HG03135 (cell line): ENCODE measurements at regions not wholly inside any gene's neighbourhood (a gene's known extent, or its start where the extent isn't known, plus 50 kb on each side); places are given as distances from the start of the nearest gene placed in this dataset.

ENCODE experiments used
- ATAC-seq: cut with Tn5 transposase; IDR thresholded peaks from one replicate; pipeline ENCODE4 v1.9.1; 2021; ENCODE audit warnings: mild to moderate bottlenecking, moderate library complexity; ENCODE audit not compliant: unreplicated experiment

DNA sequence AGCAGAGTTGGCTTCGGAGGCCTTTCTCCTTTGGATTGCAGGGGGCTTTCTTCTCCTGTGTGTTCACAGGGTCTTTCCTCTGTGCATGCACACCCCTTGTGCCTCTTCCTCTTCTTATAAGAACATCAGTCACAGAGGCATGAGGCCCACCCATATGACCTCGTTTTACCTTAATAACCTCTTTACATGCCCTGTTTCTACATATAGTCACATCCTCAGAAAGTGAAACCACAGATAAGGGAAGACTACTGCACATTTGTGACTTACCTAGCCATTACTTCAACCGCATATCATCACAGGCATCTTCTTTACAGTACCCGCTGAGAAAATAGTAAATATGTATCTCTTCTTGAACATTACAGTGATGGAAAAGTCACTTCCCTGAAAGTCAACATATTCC is 204.9 kb upstream of the TARS1 start:
- ATAC-seq: no peak

DNA sequence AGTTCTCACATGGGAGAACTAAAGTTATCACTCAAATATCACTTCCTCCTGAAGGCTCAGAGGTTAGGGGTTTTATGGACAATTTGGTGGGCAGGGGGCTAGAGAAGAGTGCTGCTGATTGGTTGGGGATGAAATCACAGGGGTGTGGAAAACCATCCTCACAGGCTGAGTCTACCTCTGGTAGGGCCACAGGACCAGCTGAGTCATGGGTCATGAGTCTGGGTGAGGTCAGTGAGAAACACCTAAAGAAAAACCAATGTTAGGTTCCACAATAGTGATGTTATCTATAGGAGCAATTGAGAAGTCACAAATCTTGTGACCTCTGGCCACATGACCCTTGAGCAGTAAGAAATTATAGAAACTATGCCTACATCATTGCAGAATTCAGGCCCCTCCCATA is 203.3 kb upstream of the TARS1 start:
- ATAC-seq: no peak

DNA sequence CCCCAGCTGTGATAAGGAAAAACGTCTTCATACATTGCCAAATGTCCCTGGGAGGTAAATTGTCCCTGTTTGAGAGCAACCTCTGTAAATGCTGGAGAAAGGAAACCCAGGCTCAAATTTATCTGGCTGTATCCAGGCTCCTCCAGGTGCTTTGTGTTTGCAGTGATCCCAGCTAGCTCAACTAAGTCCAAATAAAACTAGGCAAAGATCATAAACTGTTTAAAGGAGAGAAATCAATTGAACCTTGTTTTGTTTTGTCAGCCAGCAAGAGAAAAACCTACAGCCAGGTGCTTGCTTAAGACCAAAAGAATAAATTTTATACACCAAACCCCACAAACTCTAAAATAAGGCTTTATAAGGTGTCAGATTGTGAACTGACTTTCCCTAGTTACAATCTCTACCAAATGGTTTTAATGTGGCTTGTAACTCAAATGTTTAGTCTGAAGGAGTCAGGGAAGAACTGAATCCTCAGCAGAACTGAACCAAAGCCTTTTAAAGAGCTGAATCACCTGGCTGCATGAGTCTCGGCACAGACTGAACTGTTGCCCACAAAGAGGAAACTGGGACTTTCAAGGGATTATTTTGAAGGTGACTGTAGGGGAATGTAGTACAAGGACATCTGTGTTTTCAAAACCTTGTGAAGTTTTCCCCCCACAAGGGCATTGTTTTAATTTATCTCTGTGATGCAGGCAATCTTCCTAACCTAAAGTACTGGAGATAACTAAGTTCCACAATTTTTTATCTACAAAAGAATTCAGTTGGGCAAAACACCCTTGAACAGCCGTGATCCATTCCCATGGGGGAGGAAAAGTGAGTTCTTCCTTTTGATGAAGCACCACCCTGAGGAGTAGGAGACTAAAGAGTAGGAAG is 201.7 kb upstream of the TARS1 start:
- ATAC-seq: no peak

DNA sequence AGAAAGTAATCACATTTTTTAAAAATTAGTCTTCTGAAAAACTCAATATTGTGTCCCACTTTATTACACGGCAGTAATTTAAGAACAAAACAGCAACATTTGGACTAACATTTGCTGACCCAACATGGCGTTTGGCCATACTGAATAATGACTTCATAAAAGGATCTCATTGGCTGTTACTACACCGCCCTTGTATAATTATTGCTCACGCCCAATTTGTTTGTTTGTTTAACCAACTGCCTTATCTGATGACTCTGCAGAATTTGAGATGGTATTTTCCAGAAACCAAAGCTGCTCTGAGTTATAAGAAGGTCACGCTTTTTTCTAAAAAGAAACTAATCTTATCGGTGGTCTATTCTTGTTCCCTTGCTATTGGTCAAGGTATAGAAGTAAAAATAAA is 200.2 kb upstream of the TARS1 start:
- no peak for ATAC-seq

DNA sequence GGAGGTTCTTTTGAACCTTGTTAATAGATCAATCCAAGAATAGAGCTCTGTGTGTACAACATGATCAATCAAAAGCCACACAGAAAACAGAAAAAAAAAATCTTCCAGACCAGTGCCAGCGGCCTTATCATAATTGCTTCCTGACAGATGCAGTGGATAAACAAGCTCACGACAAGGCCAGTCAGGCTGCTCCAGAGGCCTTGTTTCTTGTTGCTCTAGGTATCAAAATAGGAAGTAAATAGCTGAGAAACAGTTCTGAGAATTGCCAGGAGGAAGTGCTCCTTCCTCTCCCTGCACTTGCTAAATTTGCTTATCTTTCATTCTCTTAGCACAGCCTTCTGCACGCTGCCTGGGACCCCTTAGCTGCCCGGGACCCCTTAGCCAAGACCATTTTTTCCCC is 199.0 kb upstream of the TARS1 start:
- ATAC-seq: peak; percentile 71

DNA sequence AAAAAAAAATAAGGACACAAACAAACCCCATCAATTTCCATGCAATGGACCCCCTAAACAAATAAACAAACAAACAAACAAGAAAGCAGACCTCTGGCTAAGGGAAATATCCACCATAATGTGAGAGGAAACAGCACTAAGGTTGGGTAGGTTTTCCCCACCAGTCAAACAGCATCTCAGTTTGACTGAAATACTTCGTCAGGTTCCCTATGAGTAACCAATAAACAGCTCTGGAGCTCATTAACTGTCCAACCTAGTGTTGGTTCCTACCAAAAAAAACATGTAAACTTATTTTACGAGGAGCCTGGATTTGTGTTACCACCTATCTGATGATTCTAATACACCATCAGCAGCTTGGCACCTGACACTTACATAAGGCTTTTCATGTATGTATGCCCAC is 198.5 kb upstream of the TARS1 start:
- no peak for ATAC-seq

DNA sequence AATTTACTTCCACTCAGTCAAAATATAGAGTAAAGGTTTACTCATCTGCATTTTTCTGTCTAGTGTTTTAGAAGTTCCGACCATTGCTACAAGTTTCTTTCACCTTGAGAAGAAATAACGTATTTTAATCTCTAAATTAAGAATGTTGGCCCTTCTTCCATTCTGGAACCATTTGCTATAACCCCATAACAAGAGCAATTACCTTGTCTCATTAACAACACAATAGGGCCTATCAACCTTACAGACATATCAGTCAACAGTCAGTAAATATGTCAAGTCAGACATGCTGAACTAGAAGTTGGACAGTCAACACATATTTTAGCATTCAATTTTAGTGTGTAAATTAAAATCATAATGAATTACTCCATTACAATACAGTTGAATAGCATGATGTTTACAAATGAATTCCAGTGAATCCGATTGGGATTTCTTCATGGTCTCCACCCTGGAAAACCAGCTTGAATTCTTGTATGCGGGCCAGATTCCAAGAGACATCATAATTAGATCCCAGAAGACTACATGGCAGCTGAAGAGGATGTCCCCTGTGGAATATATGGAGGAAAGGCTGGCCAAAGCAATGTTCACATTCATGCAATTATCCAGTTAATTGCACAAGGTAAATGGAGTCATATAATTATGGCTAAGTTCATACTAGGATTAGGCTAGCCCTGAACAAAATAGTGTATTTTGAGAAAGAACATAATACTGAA is 196.2 kb upstream of the TARS1 start:
- ATAC-seq: no peak

DNA sequence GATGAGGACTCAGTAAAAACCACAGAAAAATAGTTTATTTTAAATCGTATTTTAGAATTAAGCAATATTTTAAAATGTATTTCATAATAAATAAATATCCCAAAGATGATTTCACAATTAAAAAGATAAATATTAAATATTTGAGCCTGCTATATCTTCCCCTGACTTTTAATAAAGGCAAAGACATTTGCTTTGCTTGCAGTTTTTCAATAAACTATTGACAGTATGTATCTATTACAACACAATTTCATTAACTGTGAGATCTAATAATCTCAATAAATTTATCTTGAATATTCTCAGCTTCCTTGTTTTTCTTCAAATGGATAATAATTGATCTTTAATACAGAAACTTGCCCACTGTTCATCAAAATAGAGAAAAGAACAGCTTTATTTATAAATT is 186.2 kb upstream of the TARS1 start:
- ATAC-seq: no peak

DNA sequence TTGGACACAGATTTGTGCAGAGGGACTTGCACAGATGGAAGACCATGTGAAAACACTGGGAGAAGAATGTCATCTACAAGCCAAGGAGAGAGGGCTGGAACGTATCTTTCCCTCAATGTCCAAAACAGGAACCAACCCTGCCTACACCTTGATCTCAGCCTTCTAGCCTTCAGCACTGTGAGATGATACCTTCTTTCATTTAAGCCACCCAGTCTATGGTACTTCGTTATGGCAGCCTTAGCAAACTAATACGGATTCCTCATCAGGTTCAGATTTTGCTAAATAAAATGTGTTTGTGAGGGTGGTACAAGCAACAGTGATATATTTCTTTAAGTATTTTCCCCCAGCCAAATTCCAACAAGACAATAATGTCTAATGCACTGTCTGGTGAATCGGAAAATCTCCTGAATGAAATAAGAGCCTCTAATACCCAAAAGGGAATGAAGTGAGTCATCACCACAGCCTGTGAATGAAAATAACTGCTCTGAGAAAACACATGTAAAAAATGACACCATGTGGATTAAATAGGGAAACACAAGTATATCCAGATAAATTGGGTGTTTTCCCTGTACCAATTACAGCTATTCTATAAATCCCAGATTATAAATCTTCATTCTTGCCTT is 182.8 kb upstream of the TARS1 start:
- no peak for ATAC-seq

DNA sequence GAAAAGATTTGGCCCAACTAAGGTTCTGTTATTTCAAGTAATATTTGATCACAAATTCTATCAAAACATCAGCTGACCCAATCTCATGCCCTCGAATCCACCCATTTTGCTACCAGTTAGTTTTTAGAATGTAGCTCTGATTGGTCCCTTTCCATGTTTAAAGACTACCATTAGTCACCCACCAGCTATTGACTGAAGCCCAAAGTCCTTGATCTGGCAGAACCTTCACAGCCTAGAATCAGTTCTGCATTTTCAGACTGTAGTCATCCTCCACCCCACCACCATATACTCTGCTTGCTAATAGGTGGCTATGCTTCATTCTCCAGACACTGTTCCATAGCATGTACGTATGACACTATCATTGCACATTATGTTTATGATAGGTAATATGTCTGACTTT is 182.2 kb upstream of the TARS1 start:
- ATAC-seq: no peak

DNA sequence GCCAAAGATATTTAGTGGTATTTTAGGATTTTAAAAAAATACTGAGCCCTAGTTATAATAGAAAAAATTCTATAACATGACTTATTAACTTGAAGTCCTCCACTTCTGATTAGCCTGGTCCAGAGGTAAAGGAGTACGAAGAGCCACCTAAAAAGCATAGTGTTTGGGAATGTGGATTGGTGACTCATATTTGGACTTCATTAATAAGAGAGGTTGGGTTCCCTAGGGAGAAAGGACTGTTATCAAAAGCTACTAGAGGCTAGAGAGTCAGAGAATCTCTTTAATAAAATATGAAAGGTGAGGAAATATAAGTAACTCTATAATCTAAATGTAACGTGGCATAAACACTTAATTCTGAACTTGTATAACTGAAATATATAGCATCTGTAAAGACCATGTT is 180.7 kb upstream of the TARS1 start:
- ATAC-seq: no peak

DNA sequence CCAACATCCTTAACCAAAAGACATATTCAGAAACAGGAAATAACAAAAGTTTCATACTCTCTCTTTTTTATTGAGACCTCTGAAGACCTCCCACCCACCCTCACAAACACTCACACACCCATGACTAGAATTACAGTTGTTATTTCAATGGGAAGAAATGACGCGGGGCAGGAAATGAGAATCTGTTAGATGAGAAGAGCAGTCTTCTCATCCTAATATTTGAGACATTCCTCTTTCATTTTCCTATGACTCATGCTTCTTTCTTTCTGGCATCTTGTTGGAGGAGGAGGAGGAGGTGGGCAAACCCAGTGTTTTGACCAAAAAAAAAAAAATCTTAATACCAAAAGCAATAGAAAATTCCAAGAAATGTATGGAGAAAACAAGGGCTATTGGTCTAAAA is 179.5 kb upstream of the TARS1 start:
- no peak for ATAC-seq

DNA sequence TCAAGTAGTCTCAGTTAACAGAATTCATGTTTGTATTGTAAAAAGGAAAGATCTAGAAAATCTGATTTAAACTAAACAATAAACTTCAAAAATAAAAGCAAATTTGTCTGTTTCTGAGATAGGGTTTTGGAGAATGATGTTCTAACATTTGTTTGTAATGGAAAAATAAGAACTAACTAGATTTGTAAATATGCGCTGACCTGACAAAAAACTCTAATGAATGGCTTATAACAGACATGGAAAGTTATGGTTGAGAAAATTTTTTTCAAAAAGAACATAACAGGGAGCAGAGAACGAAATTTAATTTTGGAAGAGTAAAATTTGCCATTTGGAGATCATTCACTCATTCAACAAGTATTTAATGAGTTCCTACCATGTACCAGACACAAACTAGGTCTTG is 179.0 kb upstream of the TARS1 start:
- ATAC-seq: no peak

DNA sequence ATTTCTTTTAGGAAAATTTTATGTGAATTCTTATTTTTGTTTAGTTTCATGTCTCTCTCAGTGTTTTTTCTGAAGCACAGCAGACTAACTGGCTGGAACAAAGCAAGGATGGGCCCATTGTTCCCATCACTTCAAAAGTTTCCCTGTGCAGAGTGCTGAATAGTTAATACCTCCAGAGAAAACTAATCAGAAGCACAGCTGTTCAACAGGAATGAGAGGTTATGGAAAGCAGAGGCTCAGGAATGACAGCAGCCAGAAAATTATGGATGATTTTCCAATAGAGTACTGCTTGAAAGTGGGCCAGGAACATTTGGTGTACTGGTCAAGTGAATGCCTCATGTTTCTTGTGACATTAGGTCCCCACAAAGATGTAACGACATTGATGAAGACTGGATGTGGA is 173.0 kb upstream of the TARS1 start:
- no peak for ATAC-seq

DNA sequence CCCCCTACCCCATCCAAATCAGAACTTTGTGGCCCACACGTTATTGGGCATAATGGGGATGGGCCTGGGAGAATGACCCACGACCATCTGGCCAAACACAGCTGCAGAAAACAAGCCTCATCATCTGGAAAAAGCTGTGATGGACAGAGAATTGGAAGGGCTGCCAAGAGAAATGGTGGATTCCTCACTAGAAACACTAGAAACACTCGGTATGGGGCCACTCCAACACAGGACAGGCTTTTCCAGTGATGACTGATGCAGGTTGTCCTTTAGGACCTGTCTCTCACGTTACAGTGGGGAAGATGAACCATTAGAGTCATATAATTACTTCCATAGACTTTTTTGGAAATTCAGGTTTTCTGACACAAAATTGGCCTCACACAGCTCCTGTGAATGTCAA is 172.4 kb upstream of the TARS1 start:
- no peak for ATAC-seq

DNA sequence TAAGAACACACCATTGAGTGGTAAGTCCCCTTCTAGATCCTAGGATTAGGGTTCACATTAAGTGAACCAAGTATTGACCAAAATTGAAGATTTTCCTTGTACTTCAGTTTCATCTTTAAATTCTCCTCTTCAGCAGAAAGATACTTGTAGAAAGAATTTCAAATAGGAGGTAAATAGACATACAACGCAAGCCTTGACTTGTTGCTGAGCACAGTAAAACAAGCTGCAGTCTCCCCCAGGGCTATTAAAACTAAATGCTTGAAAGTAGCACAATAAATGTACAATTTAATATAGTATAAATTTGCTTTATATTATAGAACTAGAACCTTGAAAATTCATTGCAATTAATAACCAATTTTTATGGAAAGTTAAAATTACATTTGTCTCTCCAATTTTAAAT is 170.1 kb upstream of the TARS1 start:
- ATAC-seq: no peak

DNA sequence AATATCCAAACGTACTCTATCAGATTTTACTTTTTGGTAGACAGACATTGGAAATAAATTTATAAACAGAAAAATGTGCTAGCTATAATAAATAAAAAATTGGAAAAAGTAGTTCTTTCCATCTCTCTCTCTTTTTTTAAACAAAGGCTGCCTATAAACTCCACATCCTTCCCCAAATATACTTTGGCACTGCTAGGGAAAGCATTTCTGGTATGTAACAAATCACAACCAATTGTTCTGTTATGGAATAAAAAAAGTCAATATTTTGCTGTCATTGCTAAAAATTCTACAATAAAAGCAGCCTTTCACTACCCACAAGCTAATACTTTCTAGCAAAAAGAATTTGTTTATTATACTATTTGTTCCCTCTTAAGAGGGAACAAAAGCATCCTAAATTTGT is 169.2 kb upstream of the TARS1 start:
- ATAC-seq: no peak

DNA sequence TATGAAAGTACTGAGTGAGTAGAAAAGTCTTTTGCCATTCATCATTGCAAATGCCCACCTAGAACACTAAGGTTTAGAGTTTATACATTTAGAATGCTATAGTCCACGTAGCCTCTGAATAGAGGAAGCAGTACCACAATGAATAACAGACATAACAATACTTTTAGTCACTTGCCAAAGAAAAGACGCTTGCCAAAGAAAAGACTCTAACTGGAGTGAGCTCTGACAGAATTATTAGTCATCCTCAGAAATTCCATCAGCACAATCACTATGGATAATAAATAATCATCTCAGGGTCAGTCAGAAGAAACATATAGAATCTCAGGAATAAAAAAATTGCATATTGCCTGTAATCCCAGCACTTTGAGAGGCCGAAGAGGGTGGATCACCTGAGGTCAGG is 168.5 kb upstream of the TARS1 start:
- no peak for ATAC-seq

DNA sequence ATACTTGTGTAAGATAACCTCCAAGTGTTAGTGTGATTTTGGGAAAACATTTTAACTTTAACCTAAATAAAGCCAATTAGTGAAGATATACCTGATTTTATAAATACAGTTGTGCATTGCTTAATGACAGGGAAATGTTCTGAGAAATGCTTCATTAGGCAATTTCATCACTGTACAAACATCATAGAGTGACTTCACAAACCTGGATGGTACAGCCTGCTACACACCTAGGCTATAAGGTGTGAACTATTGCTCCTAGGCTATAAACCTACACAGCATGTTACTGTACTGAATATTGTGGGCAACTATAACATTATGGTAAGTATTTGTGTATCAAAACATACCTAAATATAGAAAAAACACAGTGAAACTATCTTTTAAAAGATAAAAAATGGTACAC is 166.8 kb upstream of the TARS1 start:
- no peak for ATAC-seq

DNA sequence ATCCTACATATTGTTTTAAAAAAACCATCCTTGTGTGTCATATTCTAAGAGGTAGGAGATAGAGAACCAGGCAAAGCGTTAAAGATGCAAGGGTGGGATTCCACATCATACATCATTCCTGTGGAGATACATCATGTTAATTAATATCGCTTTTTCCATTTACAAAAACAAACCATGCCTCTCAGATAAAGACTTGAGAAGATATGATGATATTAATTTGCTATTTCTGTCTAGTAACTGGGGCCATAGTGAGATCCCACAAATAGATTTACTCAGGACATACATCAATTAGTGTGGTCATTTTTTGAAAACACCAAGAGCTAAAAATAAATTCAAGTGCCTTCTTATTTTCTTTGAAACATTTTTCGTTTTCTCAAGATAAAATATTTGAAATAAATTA is 165.4 kb upstream of the TARS1 start:
- no peak for ATAC-seq

DNA sequence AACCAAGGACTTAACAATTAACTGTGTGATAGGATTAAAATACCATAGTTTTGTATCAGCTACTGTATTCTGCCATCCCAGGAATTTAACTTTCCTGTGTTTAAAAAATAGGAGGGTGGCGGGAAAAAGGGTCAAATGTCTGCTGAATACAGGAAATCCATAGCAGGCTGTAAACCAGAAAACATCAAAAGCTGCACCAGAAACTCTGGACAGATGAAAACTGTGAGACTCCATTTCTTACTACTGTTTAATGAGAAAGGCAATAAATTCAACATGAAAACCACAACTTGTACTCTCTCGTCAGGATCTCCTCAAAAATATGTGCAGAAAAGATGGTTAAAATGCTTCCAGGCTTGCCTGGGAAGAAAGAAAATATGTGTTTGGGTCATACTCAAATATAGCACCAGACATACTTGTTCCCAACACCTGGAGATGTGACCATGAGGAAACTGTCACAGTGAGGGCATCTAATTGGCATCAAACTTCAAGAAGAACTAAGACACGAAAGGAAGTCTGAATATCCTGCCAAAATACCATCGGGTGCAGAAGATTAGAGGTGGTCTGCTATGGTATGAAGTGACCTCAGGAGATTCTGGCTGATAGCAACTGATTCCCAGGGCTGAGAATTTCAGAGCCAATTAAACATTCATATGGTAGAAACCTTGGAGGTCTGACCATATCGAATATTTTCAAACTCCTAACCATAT is 164.7 kb upstream of the TARS1 start:
- ATAC-seq: no peak

DNA sequence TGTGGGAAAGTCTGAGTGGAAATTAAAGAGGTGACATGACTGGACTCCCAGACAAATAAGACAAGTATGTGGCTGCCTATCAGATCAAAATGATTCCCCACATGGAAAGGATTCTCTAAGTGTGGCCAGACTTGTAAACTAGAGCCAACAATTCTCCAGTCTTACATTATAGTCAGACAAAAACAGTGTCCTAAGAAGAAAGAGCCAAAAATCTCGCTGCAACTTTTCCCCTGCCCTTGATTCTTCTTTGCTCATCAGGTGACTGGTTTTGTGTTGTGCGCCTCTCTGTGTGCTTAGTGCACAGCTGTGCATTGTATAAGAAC is 164.2 kb upstream of the TARS1 start:
- no peak for ATAC-seq
